ENCODE measurements at regions not wholly inside any gene's neighbourhood (a gene's known extent, or its start where the extent isn't known, plus 50 kb on each side); places are given as distances from the start of the nearest gene placed in this dataset. TPM values are rescaled to one million over a fixed set of nuclear protein-coding genes. Genes with fewer than 3 reads are reported as not detected.

DNA sequence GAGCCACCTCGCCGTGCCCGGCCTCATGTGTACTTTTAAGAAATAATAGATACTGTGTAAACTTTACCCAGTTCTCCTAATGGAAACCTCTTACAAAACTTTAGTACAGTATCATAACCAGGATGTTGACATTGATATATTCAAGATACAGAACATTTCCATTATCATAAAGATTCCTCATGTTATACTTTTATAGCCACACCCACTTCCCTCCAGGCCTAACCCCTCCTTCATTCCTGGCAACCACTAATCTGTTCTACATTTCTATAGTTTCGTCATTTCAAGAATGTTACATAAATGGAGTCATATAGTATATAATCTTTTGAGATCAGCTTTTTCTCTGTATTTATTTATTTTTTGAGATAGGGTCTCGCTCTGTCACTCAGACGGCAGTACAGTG, 52.6 kb upstream of the SALL4 start:
- Histone ChIP-seq H3K4me3 (ENCODE audit: low read depth in 1 of 3, low read length in 3 of 3) (no peak overlapping the region), H3K27me3 (ENCODE audit: control insufficient read depth in 4 of 4, insufficient read depth in 4 of 4, low read length in 3 of 4) (no peaks in the 10 kb centered on the region), H3K9me3 (ENCODE audit: control insufficient read depth in 4 of 4, low read length in 3 of 4) (no peaks in the 10 kb centered on the region), H3K9ac (ENCODE audit: low read depth in 1 of 2, low read length in 2 of 2) (no peak overlapping the region), H3K27ac (ENCODE audit: low read depth in 1 of 2, low read length in 2 of 2) (no peak overlapping the region), H3K4me1 (ENCODE audit: control insufficient read depth in 4 of 4, insufficient read depth in 4 of 4, low read length in 3 of 4) (no peaks in the 10 kb centered on the region), H3K36me3 (ENCODE audit: control insufficient read depth in 4 of 4, insufficient read depth in 3 of 4, low read depth in 1 of 4, low read length in 3 of 4) (no peaks in the 10 kb centered on the region)
- TF ChIP-seq, protein P1, sequence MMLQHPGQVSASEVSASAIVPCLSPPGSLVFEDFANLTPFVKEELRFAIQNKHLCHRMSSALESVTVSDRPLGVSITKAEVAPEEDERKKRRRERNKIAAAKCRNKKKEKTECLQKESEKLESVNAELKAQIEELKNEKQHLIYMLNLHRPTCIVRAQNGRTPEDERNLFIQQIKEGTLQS (IDR thresholded peaks at IDR 0.05), result no peak
- no peak for TF ChIP-seq SP1 (IDR thresholded peaks at IDR 0.05)
- TF ChIP-seq GABPA (IDR thresholded peaks at IDR 0.05 in 1 of 2, conservative IDR thresholded peaks at IDR 0.05 in 1 of 2), result no peak
- TF ChIP-seq, protein P2, sequence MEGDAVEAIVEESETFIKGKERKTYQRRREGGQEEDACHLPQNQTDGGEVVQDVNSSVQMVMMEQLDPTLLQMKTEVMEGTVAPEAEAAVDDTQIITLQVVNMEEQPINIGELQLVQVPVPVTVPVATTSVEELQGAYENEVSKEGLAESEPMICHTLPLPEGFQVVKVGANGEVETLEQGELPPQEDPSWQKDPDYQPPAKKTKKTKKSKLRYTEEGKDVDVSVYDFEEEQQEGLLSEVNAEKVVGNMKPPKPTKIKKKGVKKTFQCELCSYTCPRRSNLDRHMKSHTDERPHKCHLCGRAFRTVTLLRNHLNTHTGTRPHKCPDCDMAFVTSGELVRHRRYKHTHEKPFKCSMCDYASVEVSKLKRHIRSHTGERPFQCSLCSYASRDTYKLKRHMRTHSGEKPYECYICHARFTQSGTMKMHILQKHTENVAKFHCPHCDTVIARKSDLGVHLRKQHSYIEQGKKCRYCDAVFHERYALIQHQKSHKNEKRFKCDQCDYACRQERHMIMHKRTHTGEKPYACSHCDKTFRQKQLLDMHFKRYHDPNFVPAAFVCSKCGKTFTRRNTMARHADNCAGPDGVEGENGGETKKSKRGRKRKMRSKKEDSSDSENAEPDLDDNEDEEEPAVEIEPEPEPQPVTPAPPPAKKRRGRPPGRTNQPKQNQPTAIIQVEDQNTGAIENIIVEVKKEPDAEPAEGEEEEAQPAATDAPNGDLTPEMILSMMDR (IDR thresholded peaks at IDR 0.05; ENCODE audit: low read depth, low read length, missing input control), result no peak
- no peak for TF ChIP-seq FOXA2 (IDR thresholded peaks at IDR 0.05)
- no peak for TF ChIP-seq EGR1 (IDR thresholded peaks at IDR 0.05; ENCODE audit: low read depth in 2 of 2)
- TF ChIP-seq RAD21 (IDR thresholded peaks at IDR 0.05), result no peak
- WGBS, result 86% methylated on average over 6 of the region's 6 CpGs
- DNase-seq (ENCODE audit: low spot score), result no peak

Small RNA genes in the stretch of these regions (small RNA-seq; reads per million reads assigned to genes)
- gene RNU6-347P (not detected), gene RNU7-6P (not detected)

Data from liver (tissue), 9 donors.